ENCODE measurements at regions not wholly inside any gene's neighbourhood (a gene's known extent, or its start where the extent isn't known, plus 50 kb on each side); places are given as distances from the start of the nearest gene placed in this dataset.
"Not testable (repeated sequence)": the region's sequence is repeated elsewhere in the genome, so short reads cannot be mapped to it uniquely, and the experiment has no call there.

GRCh38 chr20:51171141-51171540 is 148.2 kb upstream of the KCNG1 start:
- H3K36me3 ChIP-seq (ENCODE audit: low read depth, low read length): no peaks in the 10 kb centered on the region
- H3F3A ChIP-seq (ENCODE audit: low read length, unreplicated experiment): no peaks in the 10 kb centered on the region
- H4K20me1 ChIP-seq (ENCODE audit: low read length): no peaks in the 10 kb centered on the region
- ATAC-seq: no peak
- H3K27me3 ChIP-seq (ENCODE audit: low read length): peaks cover 21% of the 10 kb centered on the region
- POLR2A ChIA-PET (ENCODE audit: unreplicated experiment): no interaction called here
- no peaks in the 10 kb centered on the region for H3K79me2 ChIP-seq (ENCODE audit: low read length)
- no peak overlapping the region for H3K9ac ChIP-seq (ENCODE audit: low read length)
- H3K4me2 ChIP-seq (ENCODE audit: low read length): no peak overlapping the region
- H3K27ac ChIP-seq (ENCODE audit: low read length): no peak overlapping the region
- H3K9me3 ChIP-seq (ENCODE audit: low read length): no peaks in the 10 kb centered on the region
- no peaks in the 10 kb centered on the region for H3K4me1 ChIP-seq (ENCODE audit: insufficient read depth, low read length)
- TF ChIP-seq EZH2phosphoT487 (IDR thresholded peaks at IDR 0.05; ENCODE audit: borderline replicate concordance, low read length): no peak
- no peak for TF ChIP-seq CTCF (conservative IDR thresholded peaks at IDR 0.05; ENCODE audit: low read depth, low read length)
- TF ChIP-seq EZH2 (IDR thresholded peaks at IDR 0.05; ENCODE audit: low read length, unreplicated experiment): no peak
- intact Hi-C loops (cut with micrococcal nuclease): no loop called here
- H3K9me2 ChIP-seq (replicated peaks; ENCODE audit: low read length): no peaks in the 10 kb centered on the region; the same call in 1 of the 2 replicates
- no peak overlapping the region for H2AFZ ChIP-seq (ENCODE audit: low read length)
- no peak overlapping the region for H3K4me3 ChIP-seq (ENCODE audit: low read length)
- CTCF ChIA-PET: no interaction called here
- no peak for DNase-seq
- BruUV-seq (replicated peaks): no TSS peak

DNA sequence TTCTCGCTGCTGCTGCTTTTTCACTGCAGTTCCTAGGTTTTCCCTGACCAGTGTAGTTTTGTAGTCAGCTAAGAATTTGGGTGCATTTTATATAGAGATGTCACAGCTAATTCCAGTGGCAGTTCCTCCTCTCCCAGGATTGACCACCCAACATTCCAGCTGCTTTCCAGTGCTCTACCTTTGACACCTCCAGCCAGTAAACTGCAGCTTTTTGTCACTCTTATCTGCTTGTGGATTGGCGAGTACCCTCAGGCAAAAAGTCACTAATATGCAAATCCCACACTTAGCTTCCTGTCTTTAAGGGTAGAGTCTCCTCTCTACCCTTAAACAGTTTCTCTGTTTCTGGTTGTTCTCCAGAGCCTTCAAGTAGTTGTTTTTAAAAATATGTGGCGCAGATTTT is 146.9 kb upstream of the KCNG1 start:
- CTCF ChIA-PET: no interaction called here
- no peaks in the 10 kb centered on the region for H3F3A ChIP-seq (ENCODE audit: low read length, unreplicated experiment)
- H3K4me3 ChIP-seq (ENCODE audit: low read length): no peak overlapping the region
- no peak overlapping the region for H3K4me2 ChIP-seq (ENCODE audit: low read length)
- H4K20me1 ChIP-seq (ENCODE audit: low read length): no peaks in the 10 kb centered on the region
- BruUV-seq (replicated peaks): no TSS peak
- no peaks in the 10 kb centered on the region for H3K4me1 ChIP-seq (ENCODE audit: insufficient read depth, low read length)
- H3K36me3 ChIP-seq (ENCODE audit: low read depth, low read length): no peaks in the 10 kb centered on the region
- no peak overlapping the region for H2AFZ ChIP-seq (ENCODE audit: low read length)
- H3K9me2 ChIP-seq (replicated peaks; ENCODE audit: low read length): no peaks in the 10 kb centered on the region; the same call in 1 of the 2 replicates
- H3K9me3 ChIP-seq (ENCODE audit: low read length): no peaks in the 10 kb centered on the region
- intact Hi-C loops (cut with micrococcal nuclease): no loop called here
- ATAC-seq: no peak
- H3K27ac ChIP-seq (ENCODE audit: low read length): no peak overlapping the region
- no peaks in the 10 kb centered on the region for H3K79me2 ChIP-seq (ENCODE audit: low read length)
- TF ChIP-seq EZH2 (IDR thresholded peaks at IDR 0.05; ENCODE audit: low read length, unreplicated experiment) (no peak), CTCF (conservative IDR thresholded peaks at IDR 0.05; ENCODE audit: low read depth, low read length) (no peak), EZH2phosphoT487 (IDR thresholded peaks at IDR 0.05; ENCODE audit: borderline replicate concordance, low read length) (no peak)
- H3K9ac ChIP-seq (ENCODE audit: low read length): no peak overlapping the region
- peaks cover 31% of the 10 kb centered on the region for H3K27me3 ChIP-seq (ENCODE audit: low read length)
- POLR2A ChIA-PET (ENCODE audit: unreplicated experiment): no interaction called here
- DNase-seq: no peak

DNA sequence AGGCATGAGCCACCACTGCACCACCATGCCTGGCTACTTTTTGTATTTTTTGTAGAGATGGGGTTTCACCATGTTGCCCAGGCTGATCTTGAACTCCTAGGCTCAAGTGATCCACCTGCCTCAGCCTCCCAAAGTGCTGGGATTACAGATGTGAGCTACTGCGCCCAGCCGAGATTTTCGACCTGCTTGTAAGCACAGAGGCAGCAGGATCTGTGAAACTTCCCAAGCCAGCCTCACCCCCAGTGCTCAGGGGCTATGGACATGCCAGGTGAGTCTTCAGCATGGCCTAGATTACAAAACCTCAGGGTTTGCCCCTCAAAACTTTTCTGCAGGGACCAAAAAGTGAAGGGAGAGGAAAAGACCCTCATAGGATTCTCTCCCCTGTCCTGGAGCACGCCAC is 145.0 kb upstream of the KCNG1 start:
- H3K27me3 ChIP-seq (ENCODE audit: low read length): peaks cover 31% of the 10 kb centered on the region
- H3K9ac ChIP-seq (ENCODE audit: low read length); ATAC-seq; H3K36me3 ChIP-seq (ENCODE audit: low read depth, low read length); H2AFZ ChIP-seq (ENCODE audit: low read length); intact Hi-C loops (cut with micrococcal nuclease); CTCF ChIA-PET; H3K9me3 ChIP-seq (ENCODE audit: low read length); DNase-seq; H3K9me2 ChIP-seq (replicated peaks; ENCODE audit: low read length); H3K27ac ChIP-seq (ENCODE audit: low read length); BruUV-seq (replicated peaks); H4K20me1 ChIP-seq (ENCODE audit: low read length); H3K4me1 ChIP-seq (ENCODE audit: insufficient read depth, low read length); H3K4me2 ChIP-seq (ENCODE audit: low read length); H3F3A ChIP-seq (ENCODE audit: low read length, unreplicated experiment); H3K79me2 ChIP-seq (ENCODE audit: low read length); POLR2A ChIA-PET (ENCODE audit: unreplicated experiment); H3K4me3 ChIP-seq (ENCODE audit: low read length): not testable (repeated sequence)

Data from PC-3 (cell line).